ENCODE measurements at regions not wholly inside any gene's neighbourhood (a gene's known extent, or its start where the extent isn't known, plus 50 kb on each side); places are given as distances from the start of the nearest gene placed in this dataset.

- TF ChIP-seq, protein P1, sequence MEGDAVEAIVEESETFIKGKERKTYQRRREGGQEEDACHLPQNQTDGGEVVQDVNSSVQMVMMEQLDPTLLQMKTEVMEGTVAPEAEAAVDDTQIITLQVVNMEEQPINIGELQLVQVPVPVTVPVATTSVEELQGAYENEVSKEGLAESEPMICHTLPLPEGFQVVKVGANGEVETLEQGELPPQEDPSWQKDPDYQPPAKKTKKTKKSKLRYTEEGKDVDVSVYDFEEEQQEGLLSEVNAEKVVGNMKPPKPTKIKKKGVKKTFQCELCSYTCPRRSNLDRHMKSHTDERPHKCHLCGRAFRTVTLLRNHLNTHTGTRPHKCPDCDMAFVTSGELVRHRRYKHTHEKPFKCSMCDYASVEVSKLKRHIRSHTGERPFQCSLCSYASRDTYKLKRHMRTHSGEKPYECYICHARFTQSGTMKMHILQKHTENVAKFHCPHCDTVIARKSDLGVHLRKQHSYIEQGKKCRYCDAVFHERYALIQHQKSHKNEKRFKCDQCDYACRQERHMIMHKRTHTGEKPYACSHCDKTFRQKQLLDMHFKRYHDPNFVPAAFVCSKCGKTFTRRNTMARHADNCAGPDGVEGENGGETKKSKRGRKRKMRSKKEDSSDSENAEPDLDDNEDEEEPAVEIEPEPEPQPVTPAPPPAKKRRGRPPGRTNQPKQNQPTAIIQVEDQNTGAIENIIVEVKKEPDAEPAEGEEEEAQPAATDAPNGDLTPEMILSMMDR (IDR thresholded peaks at IDR 0.05; ENCODE audit: low read depth, low read length), result no peak
- no peak for DNase-seq (ENCODE audit: low read depth in 2 of 2)
- H3K4me3 ChIP-seq (replicated peaks in 1 of 2; ENCODE audit: low read depth in 2 of 2, low read length in 2 of 2), result no peak overlapping the region
Measured at GRCh38 chr5:147072622-147073021, 162.2 kb upstream of the STK32A start.

DNA sequence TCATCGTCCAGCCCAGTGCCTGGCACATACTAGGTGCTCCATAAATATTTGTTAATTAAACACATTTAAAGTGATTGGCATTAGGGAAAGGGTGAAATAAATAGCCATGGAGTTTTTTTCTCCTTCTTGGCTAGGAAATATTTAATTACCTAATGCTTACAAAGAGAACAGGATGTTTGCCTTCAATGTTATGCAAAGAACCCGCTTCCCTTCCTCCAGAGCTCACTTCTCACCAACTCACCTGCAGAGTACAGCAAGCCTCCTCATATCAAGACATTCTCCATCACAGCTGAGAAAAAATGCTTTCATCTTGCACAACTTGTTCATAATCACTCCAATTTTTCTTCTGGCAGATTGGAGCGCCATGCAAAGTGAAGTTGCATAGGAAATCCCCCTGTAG, 161.7 kb upstream of the STK32A start:
- no peak overlapping the region for H3K4me3 ChIP-seq (replicated peaks in 1 of 2; ENCODE audit: low read depth in 2 of 2, low read length in 2 of 2)
- no peak for DNase-seq (ENCODE audit: low read depth in 2 of 2)
- TF ChIP-seq, protein P1 (IDR thresholded peaks at IDR 0.05; ENCODE audit: low read depth, low read length), result no peak

DNA sequence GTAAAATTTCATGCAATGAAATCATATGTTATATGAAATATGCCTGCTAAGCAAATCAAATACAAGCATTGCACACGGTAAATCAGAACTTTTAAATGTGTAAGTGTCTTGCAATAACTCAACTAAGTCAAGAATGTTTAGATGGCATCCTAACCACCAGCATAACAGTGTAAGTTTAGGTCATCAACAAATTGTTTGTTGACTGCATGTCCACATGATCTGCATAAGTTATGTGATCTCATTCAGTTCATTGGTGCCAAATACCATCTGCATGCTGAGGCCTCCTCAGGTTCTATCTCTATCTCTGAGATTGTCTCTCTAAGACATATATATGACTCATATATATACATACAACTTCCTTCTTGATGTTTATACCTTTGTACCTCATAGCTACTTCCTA, 159.6 kb upstream of the STK32A start:
- TF ChIP-seq, protein P1 (IDR thresholded peaks at IDR 0.05; ENCODE audit: low read depth, low read length), result no peak
- DNase-seq (ENCODE audit: low read depth in 2 of 2), result no peak
- H3K4me3 ChIP-seq (replicated peaks in 1 of 2; ENCODE audit: low read depth in 2 of 2, low read length in 2 of 2), result no peak overlapping the region

DNA sequence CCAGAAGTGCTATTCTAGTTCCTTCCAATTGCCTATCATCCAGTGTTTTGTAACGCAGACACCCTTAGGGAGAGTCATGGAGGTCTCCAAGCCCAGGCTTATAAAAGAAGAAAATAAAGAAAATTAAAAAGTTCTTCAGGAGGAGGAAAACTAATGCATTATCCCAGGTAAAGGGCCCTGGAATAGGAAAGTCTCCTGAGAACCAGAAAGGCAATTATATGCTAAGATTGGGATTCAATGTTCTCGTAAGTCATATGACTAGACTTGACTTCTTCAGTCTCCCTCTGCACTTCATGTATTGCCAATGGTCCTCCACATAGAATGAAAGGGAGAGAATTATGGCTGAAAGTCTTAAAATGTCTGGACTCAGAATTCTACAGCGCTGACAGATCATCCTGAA, 154.4 kb upstream of the STK32A start:
- no peak for DNase-seq (ENCODE audit: low read depth in 2 of 2)
- TF ChIP-seq, protein P1 (IDR thresholded peaks at IDR 0.05; ENCODE audit: low read depth, low read length), result no peak
- H3K4me3 ChIP-seq (replicated peaks in 1 of 2; ENCODE audit: low read depth in 2 of 2, low read length in 2 of 2), result no peak overlapping the region

DNA sequence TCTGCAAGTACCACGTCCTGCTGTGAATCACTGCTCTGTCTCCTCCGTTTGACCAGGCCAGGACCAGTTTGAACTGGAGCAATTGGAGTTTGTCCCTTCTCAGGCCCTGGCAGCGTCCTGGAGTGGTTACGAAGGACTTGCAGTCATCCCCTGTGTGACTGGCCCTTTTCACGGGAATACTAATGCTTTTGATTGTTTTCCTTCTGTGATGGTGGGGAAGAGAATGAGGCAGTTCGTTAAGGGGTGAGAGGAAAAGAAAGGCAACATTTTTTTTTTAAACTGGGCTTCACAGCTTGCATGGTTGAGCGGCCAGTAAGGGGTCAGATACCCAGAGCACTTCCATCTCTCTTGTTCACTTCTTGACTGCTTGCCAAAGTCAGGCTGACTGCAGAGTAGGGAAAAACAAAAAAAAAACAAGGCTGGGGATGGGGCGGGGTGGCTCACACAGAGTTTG, 153.5 kb upstream of the STK32A start:
- no peak overlapping the region for H3K4me3 ChIP-seq (replicated peaks in 1 of 2; ENCODE audit: low read depth in 2 of 2, low read length in 2 of 2)
- no peak for DNase-seq (ENCODE audit: low read depth in 2 of 2)
- TF ChIP-seq, protein P1 (IDR thresholded peaks at IDR 0.05; ENCODE audit: low read depth, low read length), result no peak

DNA sequence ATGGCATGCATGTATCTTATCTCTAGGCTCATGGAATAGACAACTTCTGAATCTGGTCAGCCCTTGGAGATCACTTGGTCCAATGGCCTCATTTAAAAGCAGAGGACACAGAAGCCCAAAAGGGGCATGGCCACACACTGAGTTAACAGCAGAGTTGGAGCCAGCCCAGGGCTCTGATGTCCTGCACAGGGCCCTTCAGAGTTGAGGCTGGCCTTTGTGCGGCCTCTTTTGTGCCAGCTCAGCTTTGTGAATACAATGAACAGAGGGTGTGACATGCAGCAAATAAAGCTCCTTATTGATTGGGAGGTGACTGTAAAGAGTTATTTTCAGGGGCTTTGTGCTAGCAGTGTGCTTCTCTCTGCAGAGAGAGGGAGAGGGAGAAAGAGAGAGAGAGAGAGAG, 150.1 kb upstream of the STK32A start:
- H3K4me3 ChIP-seq (replicated peaks in 1 of 2; ENCODE audit: low read depth in 2 of 2, low read length in 2 of 2), result no peak overlapping the region
- DNase-seq (ENCODE audit: low read depth in 2 of 2), result no peak
- TF ChIP-seq, protein P1 (IDR thresholded peaks at IDR 0.05; ENCODE audit: low read depth, low read length), result no peak

DNA sequence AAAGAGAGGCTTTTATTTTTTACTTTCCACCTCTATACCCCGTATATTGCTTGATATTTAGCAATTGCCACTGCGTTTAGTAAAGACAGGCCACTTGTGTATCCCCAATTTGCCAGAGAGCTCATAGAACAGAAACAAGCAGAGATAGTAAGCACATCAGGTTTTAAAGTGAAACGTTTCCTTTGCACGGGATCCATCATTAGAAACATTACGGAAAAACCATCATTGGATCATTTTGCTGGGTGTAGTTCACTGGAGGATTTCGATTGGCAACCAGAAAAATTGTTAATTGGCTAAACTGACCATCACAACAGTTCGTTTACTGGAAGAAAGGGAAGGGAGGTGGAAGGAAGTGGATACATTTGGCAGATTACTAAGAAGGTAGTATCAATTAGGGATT, 149.4 kb upstream of the STK32A start:
- no peak overlapping the region for H3K4me3 ChIP-seq (replicated peaks in 1 of 2; ENCODE audit: low read depth in 2 of 2, low read length in 2 of 2)

More for the DNA sequence above, 149.4 kb upstream of the STK32A start:
- no peak for DNase-seq (ENCODE audit: low read depth in 2 of 2)
- TF ChIP-seq, protein P1 (IDR thresholded peaks at IDR 0.05; ENCODE audit: low read depth, low read length), result no peak

All from cardiac fibroblast (primary cell).